ENCODE measurements at regions not wholly inside any gene's neighbourhood (a gene's known extent, or its start where the extent isn't known, plus 50 kb on each side); places are given as distances from the start of the nearest gene placed in this dataset.
A peak's percentile ranks its signal among the peaks of the same experiment; 100 is the strongest.

GRCh38 chr9:96137671-96138429 lies 164.1 kb downstream of the HSD17B3 start:
- 28 to 63% methylated on average over 4 to 5 of the region's 6 CpGs for WGBS, 2 donors
- Histone ChIP-seq H3K36me3 (no peaks in the 10 kb centered on the region), H3K4me1 (peaks cover 17 to 55% (median 50%) of the 10 kb centered on the region in 3 donors), H3K27ac (peak overlapping the region; percentile 66 to 89 (median 76)), H3K27me3 (no peaks in the 10 kb centered on the region), H3K9me3 (no peaks in the 10 kb centered on the region), H3K4me3 (peak overlapping the region in 2 of 4 donors; percentile 23 to 55)
- TF ChIP-seq POLR2A (IDR thresholded peaks at IDR 0.05) (no peak), CTCF (IDR thresholded peaks at IDR 0.05) (no peak)
- intact Hi-C loops (cut with DNase I): no loop called here
- no peak for DNase-seq

DNA sequence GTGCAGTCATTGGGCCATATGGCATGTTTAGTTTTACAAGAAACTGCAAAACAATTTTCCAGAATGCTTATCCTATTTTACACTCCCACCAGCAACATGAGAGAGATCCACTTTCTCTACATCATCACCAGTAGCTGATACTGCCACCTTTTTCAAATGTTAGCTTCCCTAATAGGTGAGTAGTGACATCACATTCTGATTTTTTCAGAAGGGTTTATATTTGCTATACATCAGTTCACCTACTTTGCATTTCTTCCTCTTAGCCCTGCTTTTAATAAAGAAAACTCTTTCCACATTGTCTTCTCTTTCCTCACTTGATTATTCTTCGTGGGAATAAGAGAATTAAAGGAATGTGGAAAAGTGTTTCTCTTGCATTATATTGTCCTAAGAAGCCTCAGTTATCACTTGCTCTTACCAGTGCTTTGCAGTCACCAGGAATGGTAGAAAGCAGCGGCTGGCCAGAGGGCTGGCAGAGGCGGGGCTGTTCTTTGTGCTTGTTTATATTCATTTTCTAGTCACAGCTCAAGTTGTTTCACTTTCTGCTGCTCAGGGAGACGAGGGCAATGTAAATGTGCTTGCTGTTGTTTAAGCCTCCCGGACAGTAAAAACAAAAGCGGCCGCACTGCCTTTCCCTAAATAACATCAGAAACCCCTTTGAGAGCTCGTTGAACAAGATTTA lies 164.8 kb downstream of the HSD17B3 start:
- no peak for TF ChIP-seq CTCF (IDR thresholded peaks at IDR 0.05)
- no peak for TF ChIP-seq POLR2A (IDR thresholded peaks at IDR 0.05)
- Histone ChIP-seq H3K9me3 (no peaks in the 10 kb centered on the region), H3K4me1 (peaks cover 17 to 55% (median 50%) of the 10 kb centered on the region in 3 donors), H3K27me3 (no peaks in the 10 kb centered on the region), H3K4me3 (peak overlapping the region in 2 of 4 donors; percentile 23 to 55), H3K27ac (peak overlapping the region; percentile 66 to 89 (median 76)), H3K36me3 (no peaks in the 10 kb centered on the region)
- DNase-seq: no peak
- WGBS, 2 donors: 11 to 14% methylated on average over 8 of the region's 8 CpGs
- intact Hi-C loops (cut with DNase I): no loop called here

DNA sequence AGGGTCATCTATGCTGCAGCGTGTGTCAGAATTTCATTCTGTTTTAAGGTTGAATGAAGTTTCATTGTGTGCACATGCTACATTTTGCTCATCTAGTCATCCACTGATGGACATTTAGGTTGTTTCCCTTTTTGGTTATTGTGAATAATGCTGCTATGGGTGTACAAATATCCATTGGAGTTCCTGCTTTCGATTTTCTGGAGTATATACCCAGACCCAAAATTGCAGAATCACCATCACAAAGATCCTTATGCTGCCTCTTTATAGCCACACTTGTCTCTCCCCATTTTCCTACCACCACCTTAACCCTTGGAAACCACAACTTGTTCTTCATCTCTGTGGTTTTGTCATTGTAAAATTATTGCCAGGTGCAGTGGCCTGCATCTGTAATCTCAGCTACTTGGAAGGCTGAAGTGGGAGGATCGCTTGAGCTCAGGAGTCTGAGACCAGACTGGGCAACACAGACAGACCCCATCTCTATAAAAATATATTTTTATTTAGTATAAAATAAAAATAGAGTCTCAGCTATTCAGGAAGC lies 166.2 kb downstream of the HSD17B3 start:
- Histone ChIP-seq H3K27ac (no peak overlapping the region), H3K36me3 (no peaks in the 10 kb centered on the region), H3K9me3 (no peaks in the 10 kb centered on the region), H3K4me1 (peaks cover 14 to 53% (median 42%) of the 10 kb centered on the region in 3 donors), H3K4me3 (no peak overlapping the region), H3K27me3 (no peaks in the 10 kb centered on the region)
- intact Hi-C loops (cut with DNase I): no loop called here
- 80 to 88% methylated on average over 3 of the region's 3 CpGs for WGBS, 2 donors
- no peak for DNase-seq
- TF ChIP-seq POLR2A (IDR thresholded peaks at IDR 0.05) (no peak), CTCF (IDR thresholded peaks at IDR 0.05) (no peak)

DNA sequence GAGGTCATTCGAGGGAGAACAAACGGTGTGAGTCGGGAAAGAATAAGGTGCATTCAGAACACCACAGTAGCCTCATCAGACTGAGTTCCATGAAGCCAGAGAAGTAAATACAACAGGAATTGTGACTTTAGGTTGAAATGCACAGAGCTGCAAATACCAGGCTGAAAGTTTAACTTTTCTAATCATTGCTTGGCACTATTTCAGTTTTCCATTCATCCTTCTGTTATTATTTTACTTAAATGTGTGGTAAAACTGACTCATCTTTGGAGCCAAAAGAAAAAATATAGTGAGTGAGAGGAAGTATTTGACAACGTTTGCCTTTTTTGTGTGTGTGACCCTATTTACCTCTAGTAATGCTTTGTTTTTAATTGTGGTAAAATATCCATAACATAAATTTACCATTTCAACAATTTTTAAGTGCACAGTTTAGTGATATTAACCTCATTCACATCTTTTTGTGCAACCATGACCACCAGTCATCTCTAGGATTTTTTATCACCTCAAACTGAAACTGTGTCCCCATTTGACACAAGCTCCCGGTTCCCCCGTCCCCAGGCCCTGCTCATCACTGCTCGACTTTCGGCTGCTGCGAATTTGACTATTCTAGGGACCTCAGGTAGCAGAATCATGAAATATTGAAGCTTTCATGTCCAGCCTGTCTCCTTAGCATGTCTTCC lies 166.8 kb downstream of the HSD17B3 start:
- intact Hi-C loops (cut with DNase I): no loop called here

More for the DNA sequence above, 166.8 kb downstream of the HSD17B3 start:
- peaks cover 14 to 47% (median 37%) of the 10 kb centered on the region in 3 donors for H3K4me1 ChIP-seq
- H3K4me3 ChIP-seq: no peak overlapping the region
- no peak overlapping the region for H3K27ac ChIP-seq
- H3K36me3 ChIP-seq: no peaks in the 10 kb centered on the region
- no peak for DNase-seq
- H3K9me3 ChIP-seq: no peaks in the 10 kb centered on the region
- TF ChIP-seq POLR2A (IDR thresholded peaks at IDR 0.05) (no peak), CTCF (IDR thresholded peaks at IDR 0.05) (no peak)
- no peaks in the 10 kb centered on the region for H3K27me3 ChIP-seq
- 65 to 71% methylated on average over 9 of the region's 9 CpGs for WGBS, 2 donors

All from esophagus squamous epithelium (tissue), 5 donors.